ENCODE measurements at regions not wholly inside any gene's neighbourhood (a gene's known extent, or its start where the extent isn't known, plus 50 kb on each side); places are given as distances from the start of the nearest gene placed in this dataset.

DNA sequence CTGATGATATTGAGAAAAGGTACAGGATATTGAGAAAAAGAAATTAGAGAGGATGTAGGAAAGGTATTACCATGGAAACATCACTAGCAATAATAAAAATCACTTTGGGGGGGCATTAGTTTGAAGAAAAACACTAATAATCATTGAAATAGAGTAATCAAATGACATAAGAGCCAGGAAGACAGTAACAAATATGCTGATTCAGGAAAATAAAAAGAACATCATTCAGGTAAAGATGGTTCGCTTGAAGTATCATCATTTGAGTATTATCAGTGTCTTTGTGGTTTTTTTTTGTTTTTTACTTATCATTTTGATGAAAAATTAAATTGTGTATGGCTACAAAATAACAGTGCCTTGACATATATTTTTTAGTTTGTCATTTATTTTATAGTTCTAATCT lies 164.5 kb downstream of the IFI44 start:
- H3K9ac ChIP-seq (ENCODE audit: low read depth in 1 of 2, low read length in 2 of 2), result no peak overlapping the region
- TF ChIP-seq SP1 (IDR thresholded peaks at IDR 0.05) (no peak), ZBTB33 (IDR thresholded peaks at IDR 0.05) (no peak), JUND (IDR thresholded peaks at IDR 0.05) (no peak), NR2F2 (IDR thresholded peaks at IDR 0.05) (no peak), TAF1 (conservative IDR thresholded peaks at IDR 0.05) (no peak), HNF4A (conservative IDR thresholded peaks at IDR 0.05) (no peak), FOXA2 (IDR thresholded peaks at IDR 0.05) (no peak)
- TF ChIP-seq, protein P1, sequence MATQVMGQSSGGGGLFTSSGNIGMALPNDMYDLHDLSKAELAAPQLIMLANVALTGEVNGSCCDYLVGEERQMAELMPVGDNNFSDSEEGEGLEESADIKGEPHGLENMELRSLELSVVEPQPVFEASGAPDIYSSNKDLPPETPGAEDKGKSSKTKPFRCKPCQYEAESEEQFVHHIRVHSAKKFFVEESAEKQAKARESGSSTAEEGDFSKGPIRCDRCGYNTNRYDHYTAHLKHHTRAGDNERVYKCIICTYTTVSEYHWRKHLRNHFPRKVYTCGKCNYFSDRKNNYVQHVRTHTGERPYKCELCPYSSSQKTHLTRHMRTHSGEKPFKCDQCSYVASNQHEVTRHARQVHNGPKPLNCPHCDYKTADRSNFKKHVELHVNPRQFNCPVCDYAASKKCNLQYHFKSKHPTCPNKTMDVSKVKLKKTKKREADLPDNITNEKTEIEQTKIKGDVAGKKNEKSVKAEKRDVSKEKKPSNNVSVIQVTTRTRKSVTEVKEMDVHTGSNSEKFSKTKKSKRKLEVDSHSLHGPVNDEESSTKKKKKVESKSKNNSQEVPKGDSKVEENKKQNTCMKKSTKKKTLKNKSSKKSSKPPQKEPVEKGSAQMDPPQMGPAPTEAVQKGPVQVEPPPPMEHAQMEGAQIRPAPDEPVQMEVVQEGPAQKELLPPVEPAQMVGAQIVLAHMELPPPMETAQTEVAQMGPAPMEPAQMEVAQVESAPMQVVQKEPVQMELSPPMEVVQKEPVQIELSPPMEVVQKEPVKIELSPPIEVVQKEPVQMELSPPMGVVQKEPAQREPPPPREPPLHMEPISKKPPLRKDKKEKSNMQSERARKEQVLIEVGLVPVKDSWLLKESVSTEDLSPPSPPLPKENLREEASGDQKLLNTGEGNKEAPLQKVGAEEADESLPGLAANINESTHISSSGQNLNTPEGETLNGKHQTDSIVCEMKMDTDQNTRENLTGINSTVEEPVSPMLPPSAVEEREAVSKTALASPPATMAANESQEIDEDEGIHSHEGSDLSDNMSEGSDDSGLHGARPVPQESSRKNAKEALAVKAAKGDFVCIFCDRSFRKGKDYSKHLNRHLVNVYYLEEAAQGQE (IDR thresholded peaks at IDR 0.05), result no peak
- no peaks in the 10 kb centered on the region for H3K4me1 ChIP-seq (ENCODE audit: control insufficient read depth in 4 of 4, insufficient read depth in 4 of 4, low read length in 3 of 4)
- DNase-seq (ENCODE audit: low spot score), result no peak
- no peak overlapping the region for H3K27ac ChIP-seq (ENCODE audit: low read depth in 1 of 2, low read length in 2 of 2)
- WGBS, result 53% methylated on average over 1 of the region's 1 CpG
- H3K9me3 ChIP-seq (ENCODE audit: control insufficient read depth in 4 of 4, low read length in 3 of 4), result no peaks in the 10 kb centered on the region
- no peak overlapping the region for H3K4me3 ChIP-seq (ENCODE audit: low read depth in 1 of 3, low read length in 3 of 3)
- no peaks in the 10 kb centered on the region for H3K36me3 ChIP-seq (ENCODE audit: control insufficient read depth in 4 of 4, insufficient read depth in 3 of 4, low read depth in 1 of 4, low read length in 3 of 4)
- peaks cover 0 to 3% (median 2%) of the 10 kb centered on the region in 4 donors for H3K27me3 ChIP-seq (ENCODE audit: control insufficient read depth in 4 of 4, insufficient read depth in 4 of 4, low read length in 3 of 4)

DNA sequence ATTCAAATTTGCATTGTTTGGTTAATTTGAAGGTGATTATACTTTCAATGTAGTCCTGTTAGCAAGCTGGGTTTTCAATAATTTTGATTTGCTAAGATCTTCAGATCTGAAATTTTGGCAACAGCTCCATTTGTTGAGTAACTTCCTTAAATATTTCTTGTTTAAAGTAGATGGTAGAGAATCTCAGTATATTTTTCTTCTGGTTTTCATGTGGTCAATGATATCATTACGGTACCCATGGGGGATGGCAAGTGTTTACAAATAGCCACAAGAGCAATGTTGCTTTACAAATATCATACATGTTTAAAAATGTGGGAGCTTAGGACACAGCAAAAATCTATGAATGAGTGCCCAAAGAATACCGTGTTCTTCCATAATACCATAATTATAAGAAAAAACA lies 175.9 kb downstream of the IFI44 start:
- WGBS, result 85% methylated on average over 2 of the region's 2 CpGs
- H3K27ac ChIP-seq (ENCODE audit: low read depth in 1 of 2, low read length in 2 of 2), result no peak overlapping the region
- no peak for DNase-seq (ENCODE audit: low spot score)

More for the DNA sequence above, 175.9 kb downstream of the IFI44 start:
- Histone ChIP-seq H3K4me1 (ENCODE audit: control insufficient read depth in 4 of 4, insufficient read depth in 4 of 4, low read length in 3 of 4) (no peaks in the 10 kb centered on the region), H3K4me3 (ENCODE audit: low read depth in 1 of 3, low read length in 3 of 3) (no peak overlapping the region), H3K9ac (ENCODE audit: low read depth in 1 of 2, low read length in 2 of 2) (no peak overlapping the region), H3K9me3 (ENCODE audit: control insufficient read depth in 4 of 4, low read length in 3 of 4) (no peaks in the 10 kb centered on the region), H3K36me3 (ENCODE audit: control insufficient read depth in 4 of 4, insufficient read depth in 3 of 4, low read depth in 1 of 4, low read length in 3 of 4) (no peaks in the 10 kb centered on the region), H3K27me3 (ENCODE audit: control insufficient read depth in 4 of 4, insufficient read depth in 4 of 4, low read length in 3 of 4) (no peaks in the 10 kb centered on the region)
- TF ChIP-seq YY1 (IDR thresholded peaks at IDR 0.05) (no peak), JUND (IDR thresholded peaks at IDR 0.05) (no peak), HNF4G (IDR thresholded peaks at IDR 0.05) (no peak), GABPA (IDR thresholded peaks at IDR 0.05 in 1 of 2, conservative IDR thresholded peaks at IDR 0.05 in 1 of 2) (no peak), SP1 (IDR thresholded peaks at IDR 0.05) (no peak), EGR1 (IDR thresholded peaks at IDR 0.05; ENCODE audit: low read depth in 2 of 2) (no peak)
- TF ChIP-seq, protein P2, sequence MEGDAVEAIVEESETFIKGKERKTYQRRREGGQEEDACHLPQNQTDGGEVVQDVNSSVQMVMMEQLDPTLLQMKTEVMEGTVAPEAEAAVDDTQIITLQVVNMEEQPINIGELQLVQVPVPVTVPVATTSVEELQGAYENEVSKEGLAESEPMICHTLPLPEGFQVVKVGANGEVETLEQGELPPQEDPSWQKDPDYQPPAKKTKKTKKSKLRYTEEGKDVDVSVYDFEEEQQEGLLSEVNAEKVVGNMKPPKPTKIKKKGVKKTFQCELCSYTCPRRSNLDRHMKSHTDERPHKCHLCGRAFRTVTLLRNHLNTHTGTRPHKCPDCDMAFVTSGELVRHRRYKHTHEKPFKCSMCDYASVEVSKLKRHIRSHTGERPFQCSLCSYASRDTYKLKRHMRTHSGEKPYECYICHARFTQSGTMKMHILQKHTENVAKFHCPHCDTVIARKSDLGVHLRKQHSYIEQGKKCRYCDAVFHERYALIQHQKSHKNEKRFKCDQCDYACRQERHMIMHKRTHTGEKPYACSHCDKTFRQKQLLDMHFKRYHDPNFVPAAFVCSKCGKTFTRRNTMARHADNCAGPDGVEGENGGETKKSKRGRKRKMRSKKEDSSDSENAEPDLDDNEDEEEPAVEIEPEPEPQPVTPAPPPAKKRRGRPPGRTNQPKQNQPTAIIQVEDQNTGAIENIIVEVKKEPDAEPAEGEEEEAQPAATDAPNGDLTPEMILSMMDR (IDR thresholded peaks at IDR 0.05; ENCODE audit: low read depth, low read length, missing input control), result no peak
- TF ChIP-seq, protein P1 (IDR thresholded peaks at IDR 0.05), result no peak
- TF ChIP-seq, protein P3, sequence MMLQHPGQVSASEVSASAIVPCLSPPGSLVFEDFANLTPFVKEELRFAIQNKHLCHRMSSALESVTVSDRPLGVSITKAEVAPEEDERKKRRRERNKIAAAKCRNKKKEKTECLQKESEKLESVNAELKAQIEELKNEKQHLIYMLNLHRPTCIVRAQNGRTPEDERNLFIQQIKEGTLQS (IDR thresholded peaks at IDR 0.05), result no peak
